GM21723 (cell line): ENCODE measurements at regions not wholly inside any gene's neighbourhood (a gene's known extent, or its start where the extent isn't known, plus 50 kb on each side); places are given as distances from the start of the nearest gene placed in this dataset.
"Not testable (repeated sequence)": the region's sequence is repeated elsewhere in the genome, so short reads cannot be mapped to it uniquely, and the experiment has no call there.

Source experiments
- ATAC-seq: cut with Tn5 transposase; IDR thresholded peaks from one replicate; pipeline ENCODE4 v1.9.1; 2021; ENCODE audit warnings: mild to moderate bottlenecking, moderate library complexity; ENCODE audit not compliant: unreplicated experiment

DNA sequence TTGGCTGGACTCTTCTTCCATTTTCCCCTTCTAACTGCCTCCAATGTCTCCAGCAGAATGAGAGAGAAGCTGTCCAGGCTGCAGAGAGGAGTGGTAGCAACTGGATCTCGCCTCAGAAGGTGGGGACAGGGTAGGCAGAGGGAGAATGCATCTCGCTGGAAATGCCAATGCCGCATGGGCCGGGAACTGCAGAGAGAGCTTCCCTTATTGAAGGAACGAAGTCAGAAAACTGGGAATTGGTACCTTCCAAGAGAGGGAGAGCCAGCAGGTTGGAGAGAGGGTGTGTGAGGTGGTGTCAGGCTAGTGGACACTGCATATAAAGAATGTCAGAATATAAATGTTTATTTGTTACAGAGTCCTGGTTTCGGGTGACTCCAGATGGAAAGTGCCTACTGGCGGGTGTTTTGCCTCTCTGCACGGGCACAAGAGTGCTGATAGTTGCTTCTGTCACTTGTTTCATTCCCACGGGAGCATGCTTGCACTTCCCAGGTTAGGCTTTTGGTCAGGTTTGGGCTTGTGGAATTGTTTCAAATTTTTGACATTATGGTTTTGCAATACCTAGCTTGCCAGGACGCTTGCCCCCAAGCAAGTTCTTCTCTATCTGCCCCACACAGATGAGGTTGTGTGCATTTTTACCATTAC, 156.8 kb upstream of the STS start:
- ATAC-seq, result no peak

DNA sequence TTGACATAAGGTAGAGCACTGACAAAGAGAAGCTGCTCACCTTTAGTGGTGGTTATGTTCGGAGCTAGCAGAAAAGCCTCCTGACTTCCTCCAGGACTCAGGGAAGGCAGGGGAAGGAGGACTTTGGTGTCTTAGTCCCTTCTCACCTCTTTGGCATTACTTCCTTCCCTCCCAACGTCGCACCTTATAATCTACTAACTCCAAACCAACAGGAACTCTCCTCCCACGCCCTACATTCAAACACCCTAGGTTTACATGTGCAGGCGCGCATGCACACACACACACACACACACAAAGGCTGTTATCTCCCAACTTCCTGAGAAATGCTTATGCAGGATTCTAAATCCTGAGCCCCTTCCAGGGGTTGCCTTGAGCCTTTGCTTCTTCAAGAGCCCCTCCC, 157.7 kb upstream of the STS start:
- ATAC-seq, result no peak

DNA sequence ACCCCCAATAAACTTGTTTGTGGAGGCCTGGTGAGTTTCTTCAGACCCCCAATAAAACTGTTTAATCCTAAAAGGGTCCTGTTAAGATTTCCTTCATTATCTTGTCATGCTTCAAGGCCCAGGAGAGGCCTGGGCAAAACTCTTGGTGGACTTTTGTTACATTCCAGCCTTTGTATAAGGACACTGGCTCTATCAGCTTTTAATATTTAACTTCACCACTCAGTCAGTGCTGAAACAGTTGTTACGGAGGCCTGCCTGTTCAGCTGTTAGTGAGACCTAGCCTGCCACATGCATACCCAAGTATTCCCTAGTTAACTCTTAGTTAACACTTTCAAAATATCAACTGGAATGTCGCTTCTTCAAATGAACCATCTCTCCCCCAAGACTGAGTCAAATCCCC, 158.8 kb upstream of the STS start:
- not testable (repeated sequence) for ATAC-seq

DNA sequence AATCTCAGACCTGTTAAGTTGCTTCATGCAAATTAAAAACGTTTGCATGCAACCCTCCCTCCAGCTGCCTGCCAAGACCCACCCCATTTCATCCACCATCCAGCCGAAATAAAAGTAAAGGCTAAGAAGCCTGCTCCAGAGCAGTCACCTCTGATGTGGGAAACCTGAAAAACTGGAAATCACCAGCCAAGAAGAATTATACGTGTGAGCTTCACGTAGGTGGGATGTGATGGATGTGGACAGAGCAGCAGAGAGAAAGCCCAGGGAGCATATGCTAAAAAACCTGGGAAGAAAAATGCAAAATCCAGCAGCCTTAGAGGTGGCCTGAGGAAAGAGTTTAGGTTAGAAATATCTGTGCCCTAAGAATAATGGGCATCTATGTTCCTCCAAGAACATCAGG, 160.6 kb upstream of the STS start:
- no peak for ATAC-seq

DNA sequence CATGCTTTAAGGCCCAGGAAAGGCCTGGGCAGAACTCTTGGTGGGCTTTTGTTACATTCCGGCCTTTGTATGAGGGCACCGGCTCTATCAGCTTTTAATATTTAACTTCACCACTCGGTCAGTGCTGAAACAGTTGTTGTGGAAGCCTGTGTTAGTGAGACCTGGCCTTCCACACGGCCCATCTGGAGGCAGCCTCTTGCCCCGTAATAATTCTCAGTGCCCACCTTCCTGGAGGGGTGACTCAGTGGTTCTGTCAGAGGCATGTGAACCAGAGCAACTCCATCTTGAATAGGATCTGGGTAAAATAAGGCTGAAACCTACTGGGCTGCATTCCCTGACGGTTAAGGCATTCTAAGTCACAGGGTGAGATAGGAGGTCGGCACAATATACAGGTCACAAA, 162.0 kb upstream of the STS start:
- ATAC-seq, result no peak

DNA sequence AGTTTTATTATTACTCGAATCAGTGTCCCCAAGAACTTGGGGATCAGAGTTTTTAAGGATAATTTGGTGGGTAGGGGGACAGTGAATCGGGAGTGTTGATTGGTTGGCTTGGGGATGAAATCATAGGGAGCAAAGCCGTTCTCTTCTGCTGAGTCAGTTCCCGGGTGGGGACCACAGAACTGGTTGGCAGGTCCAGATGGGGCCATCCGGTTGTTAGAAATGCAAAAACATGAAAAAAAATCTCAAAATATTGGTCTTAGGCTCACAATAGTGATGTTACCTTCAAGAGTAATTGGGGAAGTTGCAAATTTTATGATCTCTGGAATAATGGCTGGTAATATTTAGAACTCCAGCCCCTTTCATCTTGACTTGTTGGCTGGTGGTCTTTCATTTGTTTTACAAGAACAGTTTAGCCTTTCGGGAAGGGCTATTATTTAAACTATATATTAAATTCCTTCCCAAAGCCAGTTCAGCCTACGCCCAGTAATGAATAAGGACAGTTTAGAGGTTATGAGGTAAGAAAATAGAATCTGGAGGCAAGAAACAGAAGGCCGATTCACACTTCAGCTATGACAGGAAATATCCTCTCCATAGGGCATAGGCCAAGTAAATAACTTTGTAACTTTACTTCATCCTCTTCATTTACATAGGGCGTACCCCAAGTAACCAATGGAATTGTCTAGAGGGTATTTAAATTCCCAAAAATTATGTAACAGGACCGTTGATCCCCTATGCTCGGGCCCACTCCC, 164.1 kb upstream of the STS start:
- ATAC-seq, result no peak

DNA sequence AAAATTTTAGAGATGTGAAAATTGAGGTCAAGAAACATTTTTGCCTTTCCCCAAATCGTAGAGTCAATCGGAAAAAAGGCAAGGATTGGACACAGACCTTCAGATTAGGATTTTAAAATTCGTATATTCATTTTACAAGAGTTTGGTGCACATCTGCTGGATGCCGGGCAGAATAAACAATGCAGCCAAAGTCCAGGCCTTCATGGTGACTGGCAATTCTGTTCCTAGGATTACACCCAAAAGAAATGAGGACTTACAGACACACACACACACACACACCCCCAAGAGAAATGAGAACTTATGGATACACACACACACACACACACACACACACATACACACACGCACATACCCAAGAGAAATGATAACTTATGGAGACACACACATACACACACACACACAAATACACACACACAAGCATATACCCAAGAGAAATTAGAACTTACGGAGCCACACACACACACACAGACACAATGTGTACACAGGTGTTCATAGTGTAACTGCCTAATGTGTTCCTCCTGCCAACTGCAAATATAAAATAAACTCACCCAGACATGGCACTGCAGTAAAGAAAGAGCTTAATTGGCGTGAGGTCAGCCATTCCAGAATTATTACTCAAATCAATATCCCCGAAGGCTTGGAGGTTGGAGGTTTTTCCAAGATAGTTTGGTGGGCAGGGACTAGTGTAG, 165.7 kb upstream of the STS start:
- no peak for ATAC-seq

DNA sequence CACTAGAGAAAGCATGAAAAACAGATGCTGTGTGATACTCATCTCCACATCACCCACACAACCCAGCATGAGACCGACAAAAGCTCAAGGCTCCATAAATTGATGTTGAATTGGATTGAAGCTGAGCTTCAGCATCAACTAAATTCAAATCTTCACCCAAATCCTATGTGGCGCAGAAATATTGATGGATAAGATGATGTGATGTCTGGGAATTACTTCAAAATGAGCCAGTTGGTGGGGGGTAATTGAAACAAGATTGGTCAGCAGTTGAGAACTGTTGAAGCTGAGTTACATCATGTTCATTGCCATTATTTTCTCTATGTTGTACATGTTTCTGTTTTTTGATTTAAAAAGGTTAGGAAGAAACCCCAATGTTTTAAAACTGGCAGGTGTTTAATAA, 166.5 kb upstream of the STS start:
- ATAC-seq, result no peak

DNA sequence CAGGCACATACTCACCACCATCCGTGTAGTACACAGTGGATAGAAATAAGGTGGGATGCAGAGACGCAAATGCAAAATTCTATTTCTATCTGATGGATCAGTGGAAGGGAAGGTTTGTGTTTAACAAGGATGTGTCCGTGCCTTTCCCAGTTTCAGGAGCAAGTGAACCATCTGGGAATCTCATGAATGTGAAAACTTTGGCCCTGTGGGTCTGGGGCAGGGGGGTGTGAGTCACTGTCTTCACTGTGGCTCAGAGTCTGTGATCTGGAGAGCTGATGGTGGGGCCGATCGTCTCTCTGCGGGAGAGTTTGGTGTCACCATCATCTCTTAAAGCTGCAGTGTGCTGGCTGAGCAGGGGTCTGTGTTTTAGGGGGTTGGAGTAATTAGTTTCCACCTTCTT, 179.3 kb upstream of the STS start:
- ATAC-seq, result no peak

DNA sequence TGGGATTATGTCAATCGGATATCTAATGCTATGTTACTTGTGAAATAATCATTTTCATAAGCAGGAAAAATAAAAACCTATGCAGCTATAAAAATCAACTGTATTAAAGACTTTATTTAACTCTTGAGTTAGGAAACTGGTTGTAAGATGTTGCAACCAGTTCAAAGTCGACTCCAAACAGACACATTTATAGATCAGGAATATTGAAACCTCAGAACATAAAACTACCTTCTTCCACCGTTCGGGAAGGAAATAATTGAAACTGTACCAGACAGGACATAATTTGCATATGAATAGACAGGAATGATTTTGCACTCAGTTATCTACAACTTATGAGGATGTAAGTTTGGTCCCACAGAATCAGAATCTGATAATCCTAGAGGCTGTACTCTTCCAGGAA, 181.8 kb upstream of the STS start:
- no peak for ATAC-seq

DNA sequence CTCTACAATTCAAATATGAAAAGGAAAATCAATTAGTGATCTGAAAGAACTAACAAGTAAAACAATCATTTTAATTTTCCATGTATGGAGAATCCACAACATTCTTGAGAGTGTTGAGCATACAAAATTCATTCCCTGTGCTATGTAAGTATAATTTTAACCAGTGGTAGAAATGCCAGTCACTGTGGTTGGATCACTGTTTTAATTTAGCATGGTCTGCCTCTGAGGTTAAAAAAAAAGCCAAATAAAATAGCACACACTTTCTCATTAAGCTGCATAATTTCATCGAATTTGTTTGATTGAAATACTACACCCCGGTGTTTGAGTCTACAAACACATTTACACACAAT, 185.5 kb upstream of the STS start:
- no peak for ATAC-seq

DNA sequence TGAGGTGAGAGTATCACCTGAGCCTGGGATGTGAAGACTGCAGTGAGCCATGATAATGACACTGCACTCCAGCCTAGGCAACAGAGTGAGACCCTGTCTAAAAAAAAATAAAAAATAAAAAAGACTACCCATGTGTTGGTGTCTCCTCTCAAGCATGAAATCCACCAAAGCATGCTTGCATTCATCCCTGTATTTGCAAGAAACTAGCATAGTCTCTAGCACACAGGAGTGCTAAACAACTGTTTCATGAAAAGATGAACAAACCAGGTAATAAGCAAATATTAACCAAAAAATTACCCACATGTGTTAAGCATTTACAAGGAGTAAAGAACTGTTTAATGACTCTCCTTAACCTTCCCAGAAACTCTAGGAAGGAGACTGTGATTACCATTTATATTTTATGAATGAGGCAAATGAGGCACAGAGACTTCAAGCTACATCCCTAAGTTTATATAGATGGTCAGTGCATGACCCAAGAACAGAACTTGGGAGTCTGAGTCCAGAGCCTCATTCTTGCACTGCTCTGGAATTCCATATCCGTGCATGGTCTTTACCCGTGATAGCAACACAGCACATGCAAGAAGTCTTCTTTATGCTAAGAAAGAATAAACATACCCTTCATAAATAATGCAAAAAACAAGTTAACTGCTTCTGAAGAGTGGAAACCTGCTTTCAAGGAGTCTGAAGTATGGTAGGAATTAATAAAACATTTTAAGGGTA, 186.1 kb upstream of the STS start:
- ATAC-seq, result no peak

DNA sequence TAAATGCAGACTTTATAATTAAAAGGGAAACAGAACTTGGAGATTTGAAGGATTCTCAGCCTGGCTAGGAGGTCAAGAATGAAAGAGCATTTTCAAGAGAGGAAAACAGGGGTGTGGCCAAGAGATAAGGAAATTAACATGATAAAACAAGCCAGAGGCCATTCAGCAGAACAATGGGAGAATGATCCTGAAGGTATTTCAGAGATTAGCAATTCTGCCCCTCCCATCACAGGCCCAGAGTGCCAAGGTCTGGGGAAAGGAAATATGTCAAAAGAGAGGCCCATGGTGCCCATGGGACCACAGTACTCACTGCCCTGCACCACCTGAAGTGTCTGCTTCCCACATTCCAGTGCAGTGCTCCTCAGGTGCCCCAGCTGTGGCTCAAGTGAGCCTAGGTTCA, 188.5 kb upstream of the STS start:
- ATAC-seq, result no peak

DNA sequence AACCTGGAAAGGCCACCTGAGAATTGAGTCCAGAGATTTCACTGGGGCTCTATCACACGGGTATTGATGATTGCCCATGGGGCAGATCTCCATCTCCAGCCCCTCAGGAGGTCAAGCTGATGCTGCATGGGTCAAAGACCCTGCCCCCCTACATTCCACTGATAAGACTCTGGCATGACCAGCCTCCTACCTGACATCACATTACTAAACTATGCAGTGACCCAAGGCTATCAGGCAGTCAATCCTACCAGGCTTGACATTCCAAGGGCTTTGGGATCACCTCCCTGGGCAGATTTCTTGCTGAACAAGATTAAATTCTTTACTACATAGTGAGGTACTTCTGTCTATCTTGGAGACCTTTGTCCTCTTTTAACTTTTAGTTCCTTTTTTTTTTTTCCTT, 192.7 kb upstream of the STS start:
- ATAC-seq, result no peak

DNA sequence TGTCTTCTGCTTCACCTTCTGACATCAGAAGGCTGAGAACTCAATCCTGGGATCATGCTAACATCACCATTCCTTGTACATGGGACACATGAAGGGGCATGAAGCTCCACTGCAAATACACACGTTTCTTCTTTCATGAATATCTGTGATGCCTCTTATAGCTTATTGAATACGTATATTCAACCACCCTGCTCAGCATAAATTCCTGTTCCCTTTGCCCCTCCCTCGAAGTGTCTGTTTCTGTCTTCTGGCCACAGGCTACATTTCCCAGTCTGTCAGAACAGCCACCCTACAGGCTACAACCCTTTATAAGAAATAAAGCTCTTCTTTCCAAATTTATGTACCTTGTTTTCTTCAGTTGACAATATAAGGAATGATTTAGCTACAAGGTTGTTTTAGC, 201.3 kb upstream of the STS start:
- no peak for ATAC-seq

DNA sequence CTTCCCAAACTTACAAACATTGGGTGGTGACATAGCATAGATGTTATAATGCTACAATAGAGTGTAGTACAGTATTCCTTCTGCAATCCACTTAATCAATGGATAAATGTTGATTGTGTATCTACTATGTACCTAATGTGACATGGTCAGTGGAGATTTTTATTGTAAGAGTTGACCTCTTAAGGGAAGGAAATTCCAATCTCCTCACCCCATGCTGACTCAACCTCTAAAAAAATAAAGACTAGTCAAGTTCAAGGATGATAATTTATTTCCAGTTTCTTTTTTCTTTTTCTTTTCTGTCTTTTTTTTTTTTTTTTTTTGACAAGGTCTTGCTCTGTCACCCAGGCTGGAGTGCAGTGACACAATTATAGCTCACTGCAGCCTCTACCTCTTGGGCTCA, 206.5 kb upstream of the STS start:
- ATAC-seq, result no peak

DNA sequence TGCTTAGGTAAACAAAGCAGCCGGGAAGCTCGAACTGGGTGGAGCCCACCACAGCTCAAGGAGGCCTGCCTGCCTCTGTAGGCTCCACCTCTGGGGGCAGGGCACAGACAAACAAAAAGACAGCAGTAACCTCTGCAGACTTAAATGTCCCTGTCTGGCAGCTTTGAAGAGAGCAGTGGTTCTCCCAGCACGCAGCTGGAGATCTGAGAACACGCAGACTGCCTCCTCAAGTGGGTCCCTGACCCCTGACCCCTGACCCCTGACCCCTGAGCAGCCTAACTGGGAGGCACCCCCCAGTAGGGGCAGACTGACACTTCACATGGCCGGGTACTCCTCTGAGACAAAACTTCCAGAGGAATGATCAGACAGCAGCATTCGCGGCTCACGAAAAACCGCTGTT, 214.6 kb upstream of the STS start:
- not testable (repeated sequence) for ATAC-seq

DNA sequence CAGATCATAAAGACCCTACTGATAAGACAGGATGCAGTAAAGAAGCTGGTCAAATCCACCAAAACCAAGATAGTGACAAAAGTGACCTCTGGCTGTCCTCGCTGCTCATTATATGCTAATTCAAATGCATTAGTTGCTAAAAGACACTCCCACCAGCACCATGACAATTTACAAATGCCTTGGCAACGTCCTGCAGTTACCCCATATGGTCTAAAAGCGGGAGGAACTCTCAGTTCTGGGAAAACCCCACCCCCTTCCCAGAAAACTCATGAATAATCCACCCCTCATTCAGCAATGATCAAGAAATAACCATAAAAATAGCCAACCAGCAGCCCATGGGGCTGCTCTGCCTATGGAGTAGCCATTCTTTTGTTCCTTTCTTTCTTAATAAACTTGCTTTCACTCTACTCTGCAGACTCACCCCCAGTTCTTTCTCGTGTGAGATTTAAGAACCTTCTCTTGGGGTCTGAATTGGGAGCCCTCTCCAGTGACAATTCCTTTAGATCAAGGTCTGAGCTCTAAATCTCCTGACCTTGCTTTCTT, 217.1 kb upstream of the STS start:
- no peak for ATAC-seq

DNA sequence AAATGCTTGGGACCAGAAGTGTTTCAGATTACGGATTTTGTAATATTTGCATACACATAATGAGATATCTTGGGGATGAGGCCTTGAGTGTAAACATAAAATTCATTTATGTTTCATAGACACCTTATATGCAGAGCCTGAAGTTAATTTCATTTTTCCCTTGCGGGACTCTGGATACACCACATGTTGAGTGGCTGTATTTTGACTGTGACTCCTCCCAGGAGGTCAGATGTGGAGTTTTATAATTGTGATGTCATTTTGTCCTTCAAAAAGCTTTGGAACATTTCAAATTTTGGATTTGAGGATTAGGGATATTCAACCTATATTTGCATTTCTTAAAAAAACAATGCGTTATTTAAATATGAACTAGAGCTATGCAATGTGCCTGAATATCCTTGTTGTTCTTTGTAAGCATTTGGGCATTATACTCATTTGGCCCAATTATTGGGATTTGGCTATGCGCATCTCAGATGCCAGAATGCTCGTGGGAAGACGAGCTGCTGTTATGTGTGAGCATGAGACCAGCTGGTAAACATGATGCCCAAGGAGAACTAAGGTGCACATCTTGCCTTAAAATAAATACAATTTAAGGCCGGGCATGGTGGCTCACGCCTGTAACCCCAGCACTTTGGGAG, 223.0 kb upstream of the STS start:
- ATAC-seq, result no peak

DNA sequence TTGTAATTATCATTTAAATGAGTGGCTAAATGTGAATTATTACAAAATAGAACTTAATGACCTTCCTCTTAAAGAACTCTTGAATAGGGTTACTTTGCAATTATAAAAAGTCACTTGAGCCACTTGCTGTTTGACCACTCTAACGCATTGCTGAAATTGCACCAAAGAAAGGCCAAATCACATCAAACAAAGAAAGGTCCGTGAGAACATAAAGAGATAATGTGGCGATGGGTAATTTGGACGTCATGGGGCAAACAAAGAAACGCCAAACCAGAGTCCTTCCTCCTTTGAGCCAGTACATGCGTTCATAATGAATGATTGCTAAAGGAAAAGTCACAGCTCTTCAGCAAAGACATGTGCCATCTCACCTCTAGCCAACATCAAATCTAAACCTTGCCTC, 229.8 kb upstream of the STS start:
- ATAC-seq, result no peak

DNA sequence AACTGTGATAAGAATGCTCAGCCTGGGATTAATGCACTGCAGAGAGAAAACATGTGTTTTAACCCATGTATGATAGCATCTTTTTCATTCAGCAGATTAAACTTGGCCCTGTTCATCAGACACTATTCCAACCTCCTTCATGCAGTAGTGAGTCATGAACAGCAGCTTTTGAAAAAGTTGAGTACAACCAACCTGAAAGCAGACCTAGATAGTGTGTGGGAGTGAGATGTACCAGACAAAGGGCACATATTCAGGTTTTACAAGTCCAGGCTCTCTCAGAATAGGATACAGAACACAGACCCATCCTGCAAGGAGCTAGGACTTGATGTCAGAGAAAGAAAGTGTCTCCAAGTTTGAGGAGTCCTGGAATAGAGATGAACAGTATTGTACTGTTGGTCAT, 237.3 kb upstream of the STS start:
- ATAC-seq, result no peak
